ENCODE measurements at regions not wholly inside any gene's neighbourhood (a gene's known extent, or its start where the extent isn't known, plus 50 kb on each side); places are given as distances from the start of the nearest gene placed in this dataset.
"Not testable (repeated sequence)": the region's sequence is repeated elsewhere in the genome, so short reads cannot be mapped to it uniquely, and the experiment has no call there.

DNA sequence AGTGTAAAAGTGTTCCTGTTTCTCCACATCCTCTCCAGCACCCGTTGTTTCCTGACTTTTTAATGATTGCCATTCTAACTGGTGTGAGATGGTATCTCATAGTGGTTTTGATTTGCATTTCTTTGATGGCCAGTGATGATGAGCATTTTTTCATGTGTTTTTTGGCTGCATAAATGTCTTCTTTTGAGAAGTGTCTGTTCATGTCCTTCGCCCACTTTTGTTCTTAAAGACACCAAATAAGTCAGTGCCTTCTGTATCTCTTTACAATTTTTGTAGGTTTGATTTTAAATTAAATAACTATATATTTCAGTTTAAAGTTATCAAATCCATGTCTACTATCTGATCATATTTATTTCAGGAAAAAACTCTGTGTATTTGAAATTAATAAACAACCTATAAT, 202.4 kb upstream of the ZNF322 start:
- not testable (repeated sequence) for H3K9me3 ChIP-seq; H3K27me3 ChIP-seq; H3K27ac ChIP-seq; H3K36me3 ChIP-seq; DNase-seq (ENCODE audit: low spot score in 2 of 2); H3K4me3 ChIP-seq; H3K4me1 ChIP-seq
- 80 to 97% methylated on average over 2 of the region's 2 CpGs for WGBS, 2 donors

DNA sequence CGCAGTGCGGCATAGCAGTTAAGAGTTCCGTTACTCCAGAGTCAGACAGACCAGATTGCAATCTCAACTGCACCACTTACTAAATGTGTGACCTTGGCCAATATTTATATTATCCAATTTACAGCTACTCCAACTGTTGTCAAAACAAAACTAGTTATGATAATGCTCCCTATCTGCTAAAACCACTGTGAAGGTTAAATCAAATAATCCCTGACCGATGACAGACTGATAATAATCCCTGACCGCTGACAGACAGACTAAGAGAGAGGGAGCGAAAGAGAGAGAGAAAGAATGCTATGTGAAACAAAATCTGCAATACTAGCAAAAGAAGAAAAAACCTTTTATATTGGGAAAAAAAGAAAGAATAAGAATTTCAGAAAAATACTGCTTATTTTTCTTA, 204.1 kb upstream of the ZNF322 start:
- not testable (repeated sequence) for H3K27me3 ChIP-seq; H3K9me3 ChIP-seq; H3K36me3 ChIP-seq; DNase-seq (ENCODE audit: low spot score in 2 of 2); H3K27ac ChIP-seq; H3K4me3 ChIP-seq; H3K4me1 ChIP-seq
- WGBS, 2 donors: 97% methylated on average over 6 of the region's 6 CpGs

DNA sequence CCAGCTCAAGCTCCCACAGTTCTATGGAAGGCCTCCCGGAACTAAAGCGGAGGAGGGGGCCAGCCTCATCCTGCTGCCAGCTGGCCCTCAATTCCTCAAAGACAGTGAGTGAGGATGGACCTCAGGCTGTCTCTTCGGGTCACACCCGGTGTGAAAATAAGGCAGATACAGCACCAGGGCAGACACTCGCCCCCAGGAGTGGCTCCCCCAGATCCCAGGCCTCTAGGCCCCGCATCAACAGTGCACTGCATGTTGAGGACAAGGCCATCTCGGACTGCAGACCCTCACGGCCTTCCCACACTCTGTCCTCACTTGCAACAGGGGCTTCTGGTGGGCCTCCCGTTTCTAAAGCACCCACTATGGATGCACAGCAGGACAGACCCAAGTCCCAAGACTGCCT, 239.2 kb upstream of the ZNF322 start:
- not testable (repeated sequence) for H3K36me3 ChIP-seq; H3K4me3 ChIP-seq; H3K9me3 ChIP-seq; H3K27me3 ChIP-seq; H3K4me1 ChIP-seq; DNase-seq (ENCODE audit: low spot score in 2 of 2); H3K27ac ChIP-seq
- 96% methylated on average over 8 of the region's 9 CpGs; no CpG with 5 or more reads in 1 of the 2 donors for WGBS, 2 donors

DNA sequence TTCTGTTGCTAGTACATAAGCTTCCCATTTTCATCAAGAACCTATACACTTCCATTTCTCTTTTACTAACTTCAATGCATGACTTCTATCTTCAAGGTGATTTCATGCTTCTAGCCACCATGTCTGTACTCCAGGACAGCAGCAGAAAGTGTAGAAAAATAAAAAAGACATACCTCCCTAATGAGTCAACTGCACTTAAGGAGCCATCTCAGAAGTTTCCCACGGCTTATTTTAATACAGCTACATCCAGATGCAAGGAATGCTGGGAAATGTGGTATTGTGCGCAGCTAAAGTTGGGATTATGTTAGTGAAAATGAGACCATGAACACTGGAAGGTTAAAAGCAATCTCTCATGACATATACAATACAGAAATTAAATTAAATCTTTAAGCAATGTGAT, 264.7 kb upstream of the ZNF322 start:
- 88 to 97% methylated on average over 2 of the region's 2 CpGs for WGBS, 2 donors
- H3K27me3 ChIP-seq; H3K27ac ChIP-seq; H3K4me3 ChIP-seq; H3K4me1 ChIP-seq; DNase-seq (ENCODE audit: low spot score in 2 of 2); H3K36me3 ChIP-seq; H3K9me3 ChIP-seq: not testable (repeated sequence)

DNA sequence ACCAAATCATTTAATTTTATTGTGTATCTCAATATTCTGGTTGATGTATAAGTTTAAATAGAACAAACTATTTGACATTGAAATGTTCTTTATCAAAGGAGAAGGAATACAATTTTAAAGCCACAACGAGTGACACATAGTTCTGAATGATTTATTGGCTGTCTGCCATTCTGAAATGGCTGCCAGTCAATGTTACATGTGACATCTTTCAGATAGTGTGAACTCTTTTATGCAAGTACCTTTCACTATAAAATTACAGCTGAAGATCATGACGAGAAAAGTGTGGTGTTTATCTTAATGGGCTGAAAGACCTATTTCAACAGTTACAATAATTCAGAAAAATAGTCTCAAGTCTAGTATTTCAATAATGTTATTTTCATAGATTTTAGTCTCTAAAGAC, 268.6 kb upstream of the ZNF322 start:
- not testable (repeated sequence) for H3K4me1 ChIP-seq; H3K27ac ChIP-seq; H3K36me3 ChIP-seq; H3K27me3 ChIP-seq; H3K9me3 ChIP-seq; H3K4me3 ChIP-seq; DNase-seq (ENCODE audit: low spot score in 2 of 2)
- WGBS, 2 donors: 36 to 38% methylated on average over 1 of the region's 2 CpGs

DNA sequence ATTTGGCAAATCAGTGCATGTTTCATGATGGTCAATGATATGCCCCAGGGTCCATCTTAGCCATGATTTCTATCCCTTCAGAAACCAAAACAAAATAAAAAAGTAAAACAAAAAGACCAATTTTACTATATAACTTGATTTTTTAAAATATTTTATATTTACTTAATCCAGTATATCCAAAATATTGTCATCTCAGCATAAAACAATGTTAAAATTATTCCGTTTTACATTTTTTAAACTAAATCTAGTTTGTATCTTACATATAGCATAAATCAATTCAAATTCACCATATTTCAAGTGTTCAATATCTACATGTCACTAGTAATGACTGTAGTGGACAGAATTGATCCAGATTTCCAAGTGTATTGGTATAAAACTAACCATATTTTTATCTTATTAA, 277.7 kb upstream of the ZNF322 start:
- 78 to 86% methylated on average over 1 of the region's 1 CpG for WGBS, 2 donors

DNA sequence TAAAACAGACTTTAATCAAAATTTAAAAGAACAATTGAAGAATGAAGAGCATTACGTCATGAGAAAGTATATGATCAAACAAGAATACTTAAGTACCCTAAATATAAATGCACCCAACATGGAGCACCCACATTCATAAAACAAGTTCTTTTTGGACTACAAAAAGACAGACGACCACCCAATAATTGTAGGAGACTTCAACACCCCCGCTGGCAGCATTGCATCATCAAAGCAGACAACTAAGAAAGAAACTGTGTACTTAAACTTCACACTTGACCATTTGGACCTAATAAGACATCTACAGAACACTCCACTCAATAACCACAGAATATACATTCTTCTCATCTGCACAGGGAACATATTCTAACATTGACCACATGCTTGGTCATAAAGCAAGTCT, 291.7 kb upstream of the ZNF322 start:
- H3K27me3 ChIP-seq; H3K4me3 ChIP-seq; H3K27ac ChIP-seq; H3K4me1 ChIP-seq; H3K36me3 ChIP-seq; H3K9me3 ChIP-seq; DNase-seq (ENCODE audit: low spot score in 2 of 2): not testable (repeated sequence)
- 90 to 97% methylated on average over 3 of the region's 3 CpGs for WGBS, 2 donors

More for the DNA sequence above, 277.7 kb upstream of the ZNF322 start:
- DNase-seq (ENCODE audit: low spot score in 2 of 2); H3K9me3 ChIP-seq; H3K4me3 ChIP-seq; H3K27me3 ChIP-seq; H3K4me1 ChIP-seq; H3K36me3 ChIP-seq; H3K27ac ChIP-seq: not testable (repeated sequence)

DNA sequence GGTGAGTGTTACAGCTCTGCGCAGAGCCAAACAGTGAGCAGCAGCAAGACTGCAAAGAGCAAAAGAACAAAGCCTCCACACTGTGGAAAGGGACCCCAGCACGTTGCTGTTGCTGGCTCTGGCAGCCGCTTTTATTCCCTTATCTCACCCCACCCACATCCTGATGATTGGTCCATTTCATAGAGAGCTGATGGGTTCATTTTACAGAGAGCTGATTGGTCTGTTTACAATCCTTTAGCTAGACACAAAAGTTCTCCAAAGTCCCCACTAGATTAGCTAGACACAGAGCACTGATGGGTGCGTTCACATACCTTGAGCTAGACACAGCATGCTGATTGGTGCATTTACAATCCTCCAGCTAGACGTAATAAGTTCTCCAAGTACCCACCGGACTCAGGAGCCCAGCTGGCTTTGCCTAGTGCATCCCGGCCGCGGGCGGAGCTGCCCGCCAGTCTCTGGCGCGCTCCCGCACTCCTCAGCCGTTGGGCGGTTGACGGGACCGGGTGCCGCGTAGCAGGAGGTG, 291.4 kb upstream of the PRSS16 start:
- H3K27me3 ChIP-seq, H3K9me3 ChIP-seq, H3K4me1 ChIP-seq, H3K36me3 ChIP-seq: not testable (repeated sequence)
- WGBS, 2 donors: 15 to 31% methylated on average over 4 to 5 of the region's 20 CpGs
- H3K27ac ChIP-seq: peak overlapping the region; percentile 50 to 87 (median 80)
- peak overlapping the region; percentile 33 to 72 (median 60) for H3K4me3 ChIP-seq
- DNase-seq (ENCODE audit: low spot score in 2 of 2): peak in 1 of 2 donors; percentile 4

DNA sequence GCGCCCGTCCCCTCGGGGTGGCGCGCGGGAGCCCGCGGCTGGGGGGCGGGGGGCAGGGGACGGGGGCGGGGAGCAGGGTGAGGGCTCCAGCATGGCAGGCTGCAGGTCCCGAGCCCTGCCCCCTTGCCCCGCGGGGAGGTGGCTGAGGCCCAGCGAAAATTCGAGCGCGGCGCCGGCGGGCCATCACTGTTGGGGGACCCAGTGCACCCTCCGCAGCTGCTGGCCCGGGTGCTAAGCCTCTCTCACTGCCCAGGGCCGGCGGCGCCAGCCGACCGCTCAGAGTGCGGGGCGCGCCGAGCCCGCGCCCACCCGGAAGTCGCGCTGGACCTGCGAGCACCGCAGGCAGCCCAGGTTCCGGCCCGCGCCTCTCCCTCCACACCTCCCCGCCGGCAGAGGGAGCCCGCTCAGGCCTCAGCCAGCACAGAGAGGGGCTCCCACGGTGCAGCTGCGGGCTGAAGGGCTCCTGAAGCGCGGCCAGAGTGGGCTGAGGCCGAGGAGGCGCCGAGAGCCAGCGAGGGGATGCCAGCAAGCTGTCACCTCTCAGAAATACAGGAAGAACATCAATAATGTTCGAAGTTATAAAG, 290.8 kb upstream of the PRSS16 start:
- Histone ChIP-seq H3K4me3 (peak overlapping the region; percentile 33 to 72 (median 60)), H3K27ac (peak overlapping the region; percentile 50 to 87 (median 80))
- not testable (repeated sequence) for H3K4me1 ChIP-seq, H3K27me3 ChIP-seq, H3K9me3 ChIP-seq, H3K36me3 ChIP-seq
- WGBS, 2 donors: 1 to 3% methylated on average over 10 to 16 of the region's 54 CpGs
- TF ChIP-seq, protein P1, sequence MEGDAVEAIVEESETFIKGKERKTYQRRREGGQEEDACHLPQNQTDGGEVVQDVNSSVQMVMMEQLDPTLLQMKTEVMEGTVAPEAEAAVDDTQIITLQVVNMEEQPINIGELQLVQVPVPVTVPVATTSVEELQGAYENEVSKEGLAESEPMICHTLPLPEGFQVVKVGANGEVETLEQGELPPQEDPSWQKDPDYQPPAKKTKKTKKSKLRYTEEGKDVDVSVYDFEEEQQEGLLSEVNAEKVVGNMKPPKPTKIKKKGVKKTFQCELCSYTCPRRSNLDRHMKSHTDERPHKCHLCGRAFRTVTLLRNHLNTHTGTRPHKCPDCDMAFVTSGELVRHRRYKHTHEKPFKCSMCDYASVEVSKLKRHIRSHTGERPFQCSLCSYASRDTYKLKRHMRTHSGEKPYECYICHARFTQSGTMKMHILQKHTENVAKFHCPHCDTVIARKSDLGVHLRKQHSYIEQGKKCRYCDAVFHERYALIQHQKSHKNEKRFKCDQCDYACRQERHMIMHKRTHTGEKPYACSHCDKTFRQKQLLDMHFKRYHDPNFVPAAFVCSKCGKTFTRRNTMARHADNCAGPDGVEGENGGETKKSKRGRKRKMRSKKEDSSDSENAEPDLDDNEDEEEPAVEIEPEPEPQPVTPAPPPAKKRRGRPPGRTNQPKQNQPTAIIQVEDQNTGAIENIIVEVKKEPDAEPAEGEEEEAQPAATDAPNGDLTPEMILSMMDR (IDR thresholded peaks at IDR 0.05): peak; percentile 53 to 76 (median 69)
- DNase-seq (ENCODE audit: low spot score in 2 of 2): peak; percentile 43 to 51

DNA sequence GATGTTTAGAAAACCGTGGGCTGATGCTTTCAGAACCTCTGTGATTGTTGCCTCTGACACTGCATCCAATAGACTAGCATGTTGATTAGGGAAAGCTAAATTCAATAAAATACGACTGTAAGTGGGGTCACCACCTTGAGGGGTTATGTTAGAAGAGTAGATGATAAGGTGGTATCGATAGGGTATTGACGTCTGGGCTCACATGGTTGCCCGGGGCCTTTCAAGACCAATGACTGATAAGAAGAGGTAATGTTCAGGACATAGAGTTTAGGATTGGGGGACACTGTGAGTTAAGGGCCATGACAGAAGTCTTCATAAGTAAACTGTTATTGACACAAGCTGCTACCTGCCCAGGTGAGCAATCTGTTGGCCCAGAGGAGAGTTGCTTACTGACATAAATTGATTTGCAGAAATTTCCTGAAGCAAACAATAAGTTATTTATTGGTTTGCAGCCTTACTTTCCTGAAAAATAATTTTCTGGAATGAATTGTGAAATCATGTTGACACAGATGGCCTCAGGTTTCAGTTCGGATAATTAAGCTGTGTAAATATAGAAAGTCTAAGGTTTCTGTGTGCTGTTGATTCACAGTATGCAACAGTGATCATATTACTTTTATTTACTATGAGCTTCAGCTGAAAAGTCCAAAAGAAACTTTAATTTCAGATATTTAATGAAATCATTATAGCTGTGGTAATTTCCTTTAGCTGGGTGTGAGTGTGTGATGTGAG, 289.9 kb upstream of the PRSS16 start:
- H3K9me3 ChIP-seq; DNase-seq (ENCODE audit: low spot score in 2 of 2); H3K4me1 ChIP-seq; H3K36me3 ChIP-seq; H3K27me3 ChIP-seq: not testable (repeated sequence)
- 68 to 69% methylated on average over 6 of the region's 6 CpGs for WGBS, 2 donors
- Histone ChIP-seq H3K27ac (peak overlapping the region; percentile 50 to 87 (median 80)), H3K4me3 (peak overlapping the region; percentile 33 to 72 (median 60))

DNA sequence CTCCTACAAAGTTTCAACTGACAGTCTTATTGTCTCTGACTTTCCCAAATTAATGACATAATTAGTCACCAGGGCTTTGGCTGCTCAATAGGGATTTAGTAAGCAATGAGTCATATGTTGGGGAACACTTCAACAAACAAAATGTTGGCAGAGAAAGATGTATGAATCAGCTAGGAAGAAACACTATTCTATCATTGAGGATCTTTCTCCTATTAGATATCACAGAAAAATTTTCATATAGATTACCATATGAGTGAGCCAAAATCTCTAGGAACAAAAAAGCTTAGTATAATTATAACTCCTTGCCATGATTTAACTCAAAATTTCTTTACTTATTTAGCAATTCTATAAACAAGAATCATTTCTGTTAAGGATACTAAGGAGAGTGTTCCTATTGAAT, 286.3 kb upstream of the PRSS16 start:
- not testable (repeated sequence) for DNase-seq (ENCODE audit: low spot score in 2 of 2); H3K9me3 ChIP-seq; H3K27ac ChIP-seq; H3K4me3 ChIP-seq; H3K4me1 ChIP-seq; H3K27me3 ChIP-seq; H3K36me3 ChIP-seq

All from tibial nerve (tissue), 4 donors.